SH-SY5Y (cell line): ENCODE measurements at regions not wholly inside any gene's neighbourhood (a gene's known extent, or its start where the extent isn't known, plus 50 kb on each side); places are given as distances from the start of the nearest gene placed in this dataset.

Source experiments
- GATA2 ChIP-seq: IDR thresholded peaks from 2 replicates; pipeline ENCODE4 v1.6.1; 2011; ENCODE audit warnings: mild to moderate bottlenecking, low read depth, low read length
- GATA3 ChIP-seq: IDR thresholded peaks from 2 replicates; pipeline ENCODE4 v1.6.1; 2011; ENCODE audit warnings: low read depth, mild to moderate bottlenecking, low read length, moderate library complexity

DNA sequence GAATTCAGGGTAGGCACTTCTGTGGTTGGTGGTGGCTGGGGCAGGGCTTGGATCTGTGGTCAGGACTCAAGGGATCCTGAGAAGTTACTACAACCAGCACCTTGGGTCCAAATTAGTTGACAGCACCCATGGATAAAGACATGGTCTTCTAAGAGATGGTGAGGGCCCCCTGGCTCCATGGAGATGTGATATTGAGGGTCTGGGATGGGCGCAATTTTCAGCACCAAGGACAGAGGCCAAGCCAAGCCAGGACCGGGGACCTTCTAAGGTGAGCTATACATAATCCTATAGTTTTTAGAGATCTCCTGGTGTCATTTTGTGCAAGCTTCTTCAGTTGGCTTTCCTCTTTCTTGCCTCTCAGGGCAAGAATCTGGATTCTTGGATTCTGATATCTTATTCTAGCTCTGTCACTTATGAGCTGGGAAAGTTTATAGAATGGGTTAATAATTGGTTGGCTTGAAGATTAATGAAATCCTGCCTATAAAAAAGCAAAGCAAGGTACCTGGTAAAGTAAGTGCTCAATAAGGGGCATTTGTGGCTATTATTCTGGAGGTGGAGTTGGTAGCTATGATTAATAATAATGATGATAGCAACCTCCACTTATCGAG, 130.1 kb upstream of the LHX5 start:
- TF ChIP-seq GATA2 = no peak
- TF ChIP-seq GATA3 = no peak
